Calu3 (cell line): ENCODE measurements at regions not wholly inside any gene's neighbourhood (a gene's known extent, or its start where the extent isn't known, plus 50 kb on each side); places are given as distances from the start of the nearest gene placed in this dataset.

Source experiments
- BruUV-seq: library from RNA; stranded (reverse); fragments of 400-500 nt; replicated peaks from 2 replicates; lab custom pipeline; 2021; lab: Mats Ljungman, UMichigan
- CTCF ChIA-PET: fragments of 300-600 bp; sonication (Branson Sonifier 250); formaldehyde crosslinking; loops from one replicate; lab custom pipeline; 2022; ENCODE audit warnings: antibody characterized with exemption; lab: Charles Lee
- DNase-seq: peaks from one replicate; pipeline ENCODE4 v3.0.0; 2022
- H3K27ac Mint-ChIP-seq: one replicate; pipeline ENCODE4 v1.8.0; 2022; ENCODE audit warnings: mixed read lengths; ENCODE audit not compliant: unreplicated experiment
- H3K27me3 Mint-ChIP-seq: one replicate; pipeline ENCODE4 v1.8.0; 2022; ENCODE audit warnings: mixed read lengths; ENCODE audit not compliant: unreplicated experiment
- H3K36me3 Mint-ChIP-seq: one replicate; pipeline ENCODE4 v1.8.0; 2022; ENCODE audit warnings: mild to moderate bottlenecking, moderate library complexity, mixed read lengths; ENCODE audit not compliant: insufficient read depth, unreplicated experiment
- H3K4me1 Mint-ChIP-seq: one replicate; pipeline ENCODE4 v1.8.0; 2022; ENCODE audit warnings: mild to moderate bottlenecking, low read depth, mixed read lengths; ENCODE audit not compliant: unreplicated experiment
- H3K4me3 Mint-ChIP-seq: one replicate; pipeline ENCODE4 v1.8.0; 2022; ENCODE audit warnings: mild to moderate bottlenecking, low read depth, moderate library complexity, mixed read lengths; ENCODE audit not compliant: unreplicated experiment
- H3K9me3 Mint-ChIP-seq: one replicate; pipeline ENCODE4 v1.8.0; 2022; ENCODE audit warnings: low read depth, mixed read lengths; ENCODE audit not compliant: unreplicated experiment
- CTCF ChIP-seq: fragments of 200-600 bp; IDR thresholded peaks from one replicate; pipeline ENCODE4 v1.8.0; 2022; ENCODE audit warnings: antibody characterized with exemption; ENCODE audit not compliant: unreplicated experiment
- intact Hi-C: fragments of 100-400 bp; cut with micrococcal nuclease; formaldehyde crosslinking; loops from one replicate; pipeline ENCODE4 v1.10.0; 2022; ENCODE audit not compliant: unreplicated experiment

GRCh38 chr11:15602785-15603567, 488.3 kb downstream of the INSC start:
- no peaks in the 10 kb centered on the region for H3K4me1 Mint-ChIP-seq

GRCh38 chr11:15605094-15605493, 490.4 kb downstream of the INSC start:
- BruUV-seq, result no TSS peak
- Mint-ChIP-seq H3K9me3 (no peaks in the 10 kb centered on the region), H3K4me1 (no peaks in the 10 kb centered on the region), H3K27me3 (peaks cover 38% of the 10 kb centered on the region), H3K4me3 (no peak overlapping the region), H3K27ac (no peak overlapping the region), H3K36me3 (no peaks in the 10 kb centered on the region)
- no peak for DNase-seq
- CTCF ChIA-PET, result no interaction called here
- intact Hi-C loops, result no loop called here
- no peak for TF ChIP-seq CTCF

More at GRCh38 chr11:15602785-15603567, 488.3 kb downstream of the INSC start:
- Mint-ChIP-seq H3K27me3 (peaks cover 42% of the 10 kb centered on the region), H3K36me3 (no peaks in the 10 kb centered on the region), H3K9me3 (no peaks in the 10 kb centered on the region), H3K27ac (no peak overlapping the region), H3K4me3 (no peak overlapping the region)
- DNase-seq, result no peak
- intact Hi-C loops, result no loop called here
- TF ChIP-seq CTCF, result no peak
- CTCF ChIA-PET, result interaction anchor here (0.6 kb wide), 1 partner anchor 245 kb away, joined by 5 read pairs; no protein-coding TSS in a partner anchor
- no TSS peak for BruUV-seq

- no peak for TF ChIP-seq CTCF
- BruUV-seq, result no TSS peak
- Mint-ChIP-seq H3K36me3 (no peaks in the 10 kb centered on the region), H3K4me1 (no peaks in the 10 kb centered on the region), H3K4me3 (no peak overlapping the region), H3K27me3 (peaks cover 60% of the 10 kb centered on the region), H3K9me3 (no peaks in the 10 kb centered on the region), H3K27ac (no peak overlapping the region)
- no peak for DNase-seq
- intact Hi-C loops, result no loop called here
- CTCF ChIA-PET, result no interaction called here
These were observed 492.8 kb downstream of the INSC start for GRCh38 chr11:15607361-15608036.

- Mint-ChIP-seq H3K4me3 (no peak overlapping the region), H3K36me3 (no peaks in the 10 kb centered on the region), H3K4me1 (no peaks in the 10 kb centered on the region), H3K27me3 (peaks cover 54% of the 10 kb centered on the region), H3K9me3 (no peaks in the 10 kb centered on the region), H3K27ac (no peak overlapping the region)
- no TSS peak for BruUV-seq
- intact Hi-C loops, result no loop called here
- CTCF ChIA-PET, result no interaction called here
- DNase-seq, result no peak
- TF ChIP-seq CTCF, result no peak
These were observed 494.7 kb downstream of the INSC start for GRCh38 chr11:15609445-15609844.
